Forelimb muscle (tissue), 1 donor: ENCODE measurements at regions not wholly inside any gene's neighbourhood (a gene's known extent, or its start where the extent isn't known, plus 50 kb on each side); places are given as distances from the start of the nearest gene placed in this dataset.
"Not testable (repeated sequence)": the region's sequence is repeated elsewhere in the genome, so short reads cannot be mapped to it uniquely, and the experiment has no call there.

Source experiments
- DNase-seq: peaks from one replicate; pipeline ENCODE4 v3.0.0-alpha.2; 2013; ENCODE audit warnings: low read depth

- DNase-seq = not testable (repeated sequence)
Measured at GRCh38 chr5:122209601-122210000, 80.3 kb downstream of the ZNF474 start.

- DNase-seq = no peak
Measured at GRCh38 chr5:122218778-122219177, 89.4 kb downstream of the ZNF474 start.

GRCh38 chr5:122219436-122220166 lies 90.3 kb downstream of the ZNF474 start:
- no peak for DNase-seq

GRCh38 chr5:122220511-122220910 lies 91.2 kb downstream of the ZNF474 start:
- DNase-seq = peak; percentile 32

- no peak for DNase-seq
Measured at GRCh38 chr5:122221857-122222256, 90.2 kb upstream of the SNCAIP start.

GRCh38 chr5:122222580-122222979 lies 89.5 kb upstream of the SNCAIP start:
- no peak for DNase-seq

- DNase-seq = no peak
Measured at GRCh38 chr5:122228728-122229392, 83.2 kb upstream of the SNCAIP start.

- DNase-seq = no peak
Measured at GRCh38 chr5:122229551-122229950, 82.5 kb upstream of the SNCAIP start.

- DNase-seq = no peak
Measured at GRCh38 chr5:122236270-122237040, 75.6 kb upstream of the SNCAIP start.

- DNase-seq = no peak
Measured at GRCh38 chr5:122237906-122238305, 74.1 kb upstream of the SNCAIP start.

- DNase-seq = no peak
Measured at GRCh38 chr5:122252319-122252718, 59.7 kb upstream of the SNCAIP start.

GRCh38 chr5:122253794-122254193 lies 58.2 kb upstream of the SNCAIP start:
- DNase-seq = no peak

- DNase-seq = no peak
Measured at GRCh38 chr5:122256388-122256787, 55.6 kb upstream of the SNCAIP start.

- no peak for DNase-seq
Measured at GRCh38 chr5:122257000-122257399, 55.0 kb upstream of the SNCAIP start.

- DNase-seq = no peak
Measured at GRCh38 chr5:122258241-122258640, 53.8 kb upstream of the SNCAIP start.

GRCh38 chr5:122258840-122259239 lies 53.2 kb upstream of the SNCAIP start:
- no peak for DNase-seq

GRCh38 chr5:122259995-122260394 lies 52.0 kb upstream of the SNCAIP start:
- DNase-seq = no peak

GRCh38 chr5:122262103-122262502 lies 49.9 kb upstream of the SNCAIP start:
- DNase-seq = no peak
